Posterior vena cava (tissue), 2 donors: ENCODE measurements at regions not wholly inside any gene's neighbourhood (a gene's known extent, or its start where the extent isn't known, plus 50 kb on each side); places are given as distances from the start of the nearest gene placed in this dataset.

Experiments
- DNase-seq: peaks from one replicate; pipeline ENCODE4 v3.0.0-alpha.2; 2020; ENCODE audit warnings: low spot score
- intact Hi-C, 2 donors: fragments of 100-400 bp; cut with DNase I; formaldehyde crosslinking; loops; one replicate each; pipeline versions ENCODE4 v1.14.1 to v1.14.2; 2022 to 2023
- donor health status: DM: yes; HTN: yes; CAD: no.
- donor health status: DM: yes; HTN: yes; CAD: no.

DNA sequence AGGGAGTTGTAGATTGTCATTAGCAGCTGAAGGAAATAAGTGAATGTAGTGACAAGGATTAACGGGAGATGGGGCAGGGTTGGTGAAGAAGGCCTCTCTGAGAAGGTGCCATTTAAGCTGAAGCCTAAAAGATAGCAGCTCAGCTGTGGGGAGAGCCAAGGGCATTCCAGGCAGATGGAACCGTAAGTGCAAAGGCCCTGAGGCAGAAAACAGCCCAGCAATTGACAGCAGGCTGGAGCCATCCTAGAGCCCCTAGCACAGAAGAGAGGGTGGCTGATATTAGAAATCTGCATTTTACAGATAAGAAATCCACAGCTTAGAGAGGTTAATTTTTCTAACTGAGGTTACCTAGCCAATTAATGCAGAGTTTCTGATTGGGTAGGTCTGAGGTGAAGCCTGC, 374.5 kb upstream of the PROK2 start:
- no peak for DNase-seq
- intact Hi-C loops, result no loop called here

DNA sequence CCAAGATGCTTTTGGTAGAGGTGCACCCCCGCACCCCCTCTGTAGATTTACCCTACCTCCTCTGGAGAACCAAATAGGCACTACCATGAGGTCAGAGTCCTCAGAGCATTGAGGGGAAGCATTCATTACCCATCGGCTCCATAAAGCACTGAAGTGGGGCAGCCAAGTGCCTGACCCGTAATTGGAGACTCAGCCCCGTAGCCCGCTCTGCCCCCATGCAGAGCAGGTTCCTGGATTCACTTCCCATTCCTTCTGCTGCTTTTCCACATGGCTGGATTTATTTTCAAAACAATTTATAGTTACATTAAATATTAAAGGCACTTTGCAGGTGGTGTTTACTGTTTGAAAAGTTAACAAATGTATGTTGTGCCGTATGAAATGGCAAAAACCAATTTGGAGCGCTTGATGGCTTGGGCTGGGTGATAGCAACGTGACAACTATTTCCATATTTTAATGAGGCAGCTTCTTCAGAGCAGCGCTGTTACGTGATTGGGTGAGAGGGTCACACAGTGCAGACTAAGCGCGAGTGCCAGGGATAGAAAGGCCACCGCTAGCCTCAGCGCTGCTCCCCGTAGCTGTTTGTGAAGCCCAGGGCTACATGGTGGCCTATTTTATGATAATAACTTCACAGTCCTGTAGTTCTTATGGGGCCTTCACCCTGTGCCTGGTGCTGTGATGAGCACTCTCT, 373.8 kb upstream of the PROK2 start:
- no peak for DNase-seq
- intact Hi-C loops, result no loop called here

DNA sequence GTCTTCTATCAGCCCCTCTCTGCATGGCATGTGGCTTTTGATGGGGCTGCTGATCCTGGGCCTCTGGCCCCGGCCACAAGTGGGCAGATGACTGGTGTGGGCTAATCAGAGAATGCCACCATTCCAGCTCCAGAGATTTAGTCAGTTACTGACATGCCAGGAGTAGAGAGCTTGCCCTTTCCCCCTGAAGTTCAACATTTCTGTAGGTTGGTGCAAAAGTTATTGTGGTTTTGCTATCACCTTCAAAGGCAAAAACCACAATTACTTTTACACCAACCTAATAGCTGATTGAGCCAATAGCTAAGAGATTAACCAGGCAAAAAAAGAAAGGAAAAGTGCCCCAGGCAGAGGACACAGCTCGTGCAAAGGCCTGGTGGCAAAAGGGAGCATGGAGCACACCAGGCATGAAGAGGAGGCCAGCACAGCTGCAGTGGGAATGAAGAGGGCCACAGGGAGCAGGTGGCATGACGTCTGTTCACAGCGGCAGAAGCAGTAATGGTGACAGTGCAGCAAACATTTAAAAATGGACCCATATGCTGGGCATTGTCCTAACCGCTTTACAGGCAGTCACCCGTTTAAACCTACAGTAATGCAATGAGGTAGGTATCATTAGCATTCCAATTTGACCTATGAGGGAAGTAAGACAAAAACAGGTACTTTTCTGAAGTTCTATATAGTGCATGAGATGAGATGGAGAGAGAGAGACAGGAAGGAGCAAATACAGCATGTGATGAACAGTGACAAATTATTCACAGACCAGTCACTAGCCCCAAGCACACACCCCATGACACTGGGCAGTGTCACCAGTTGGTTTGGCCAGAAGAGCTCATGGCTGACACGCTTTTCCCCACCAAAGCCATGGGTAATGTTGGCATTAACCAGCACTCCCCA, 373.0 kb upstream of the PROK2 start:
- intact Hi-C loops, result no loop called here
- no peak for DNase-seq

DNA sequence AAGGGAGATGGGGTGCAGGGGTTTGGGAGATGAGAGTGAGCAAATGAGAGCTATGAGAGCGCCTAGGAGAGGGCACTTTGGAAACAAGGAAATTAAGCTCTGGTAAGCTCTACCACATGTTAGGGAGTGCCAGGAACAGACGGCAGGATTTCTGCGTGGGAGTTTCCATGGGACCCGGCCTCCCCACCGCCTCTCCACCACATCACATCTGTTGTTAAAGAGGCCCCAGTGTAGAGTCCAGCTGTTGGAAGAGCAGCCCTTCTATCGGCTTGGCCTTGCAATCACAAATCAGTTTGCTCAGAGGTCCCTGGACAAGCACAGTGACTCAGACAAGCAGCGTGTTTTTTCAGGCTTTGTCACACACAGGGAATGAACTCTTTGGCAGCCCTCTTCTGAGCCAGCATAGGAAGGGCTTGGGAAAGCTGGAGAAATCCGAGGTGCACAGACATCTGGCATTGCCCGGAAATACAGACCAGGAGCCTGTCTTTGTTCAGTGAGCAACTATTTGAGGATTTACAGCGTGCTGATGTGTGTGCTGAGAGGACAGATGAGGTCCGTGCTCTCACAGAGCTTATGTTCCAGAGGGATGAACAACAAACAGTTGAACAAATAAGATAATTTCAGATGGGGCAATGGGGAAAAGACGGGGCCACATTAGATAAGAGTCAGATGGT, 370.6 kb upstream of the PROK2 start:
- DNase-seq, result peak; percentile 87
- intact Hi-C loops, result no loop called here

DNA sequence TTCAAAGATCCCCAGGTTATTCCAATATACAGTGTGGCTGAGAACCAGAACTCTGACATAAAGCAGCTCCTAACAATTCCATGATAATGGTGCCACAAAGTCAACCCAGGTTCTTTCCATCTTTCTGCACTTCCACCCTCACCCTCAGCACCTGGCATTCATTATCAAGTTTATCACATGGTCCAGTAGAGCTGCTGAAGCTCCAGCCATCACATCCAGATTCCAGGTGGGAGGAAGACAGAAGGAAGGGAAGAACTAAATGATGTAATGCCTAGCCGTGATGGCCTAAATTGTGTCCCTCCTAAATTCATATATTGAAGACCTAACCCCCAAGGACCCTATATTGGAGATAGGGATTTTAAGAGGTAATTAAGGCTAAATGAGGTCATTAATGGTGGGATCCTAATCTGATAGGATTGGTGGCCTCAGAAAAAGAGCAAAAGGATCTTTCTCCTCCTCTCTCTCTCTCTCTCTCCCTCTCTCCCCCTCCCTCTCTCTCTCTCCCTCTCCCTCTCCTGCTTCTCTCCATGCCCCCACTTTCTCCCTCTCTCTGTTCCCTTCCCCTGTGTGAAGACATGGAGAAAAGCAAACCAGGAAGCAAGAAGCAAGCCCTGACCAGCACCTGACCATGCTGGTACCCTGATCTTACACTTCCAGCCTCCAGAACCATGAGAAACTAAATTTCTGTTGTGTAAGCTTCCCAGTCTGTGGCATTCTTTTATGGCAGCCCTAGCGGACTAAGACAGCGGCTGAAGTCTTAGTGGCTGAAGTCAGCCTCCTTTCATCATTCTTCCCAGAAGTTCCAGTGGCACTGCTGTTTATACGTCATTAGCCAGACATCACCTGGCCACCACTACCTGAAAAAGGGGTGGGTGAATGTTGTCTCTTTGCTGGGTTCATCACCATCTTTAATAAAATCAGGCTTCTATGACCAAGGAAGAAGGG, 369.7 kb upstream of the PROK2 start:
- no peak for DNase-seq
- intact Hi-C loops, result no loop called here

DNA sequence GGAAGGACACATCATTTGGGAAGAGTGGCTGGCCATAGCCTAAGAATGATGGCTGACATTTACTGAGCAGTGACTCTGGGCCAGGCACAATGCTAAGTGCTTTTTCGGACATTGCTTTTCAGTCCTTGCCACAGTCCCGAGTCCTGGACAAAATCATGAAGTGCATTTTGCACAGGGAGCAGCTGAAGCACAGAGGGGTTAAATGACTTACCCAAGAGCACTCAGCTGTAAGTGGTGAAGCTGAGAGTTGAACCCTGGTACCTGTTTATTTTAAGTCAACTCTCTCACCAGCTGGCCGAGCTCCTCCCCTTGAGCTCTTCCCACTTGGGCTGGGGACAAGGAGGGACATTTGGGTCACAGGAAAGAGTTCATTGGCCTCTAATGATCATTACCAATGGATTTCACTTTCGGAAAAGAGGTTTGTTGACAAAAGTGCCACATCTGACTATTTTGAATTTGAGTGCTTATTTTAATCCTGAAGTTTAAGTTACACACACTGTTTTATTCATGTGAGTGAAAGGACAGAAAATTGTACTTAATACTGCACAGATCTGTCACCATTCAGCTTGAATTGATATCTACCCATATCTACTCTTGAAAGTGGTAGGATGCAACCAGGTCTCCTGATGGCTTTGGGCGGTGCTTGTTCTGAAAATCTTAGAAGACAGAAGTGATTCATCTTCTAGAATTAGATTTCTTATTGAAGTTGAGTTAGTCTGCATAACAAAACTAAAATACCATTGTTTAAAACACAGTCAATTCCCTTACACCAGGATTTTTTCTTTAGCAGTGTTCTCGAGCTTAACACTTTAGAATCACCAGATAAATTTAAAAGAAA, 368.7 kb upstream of the PROK2 start:
- intact Hi-C loops, result no loop called here

DNA sequence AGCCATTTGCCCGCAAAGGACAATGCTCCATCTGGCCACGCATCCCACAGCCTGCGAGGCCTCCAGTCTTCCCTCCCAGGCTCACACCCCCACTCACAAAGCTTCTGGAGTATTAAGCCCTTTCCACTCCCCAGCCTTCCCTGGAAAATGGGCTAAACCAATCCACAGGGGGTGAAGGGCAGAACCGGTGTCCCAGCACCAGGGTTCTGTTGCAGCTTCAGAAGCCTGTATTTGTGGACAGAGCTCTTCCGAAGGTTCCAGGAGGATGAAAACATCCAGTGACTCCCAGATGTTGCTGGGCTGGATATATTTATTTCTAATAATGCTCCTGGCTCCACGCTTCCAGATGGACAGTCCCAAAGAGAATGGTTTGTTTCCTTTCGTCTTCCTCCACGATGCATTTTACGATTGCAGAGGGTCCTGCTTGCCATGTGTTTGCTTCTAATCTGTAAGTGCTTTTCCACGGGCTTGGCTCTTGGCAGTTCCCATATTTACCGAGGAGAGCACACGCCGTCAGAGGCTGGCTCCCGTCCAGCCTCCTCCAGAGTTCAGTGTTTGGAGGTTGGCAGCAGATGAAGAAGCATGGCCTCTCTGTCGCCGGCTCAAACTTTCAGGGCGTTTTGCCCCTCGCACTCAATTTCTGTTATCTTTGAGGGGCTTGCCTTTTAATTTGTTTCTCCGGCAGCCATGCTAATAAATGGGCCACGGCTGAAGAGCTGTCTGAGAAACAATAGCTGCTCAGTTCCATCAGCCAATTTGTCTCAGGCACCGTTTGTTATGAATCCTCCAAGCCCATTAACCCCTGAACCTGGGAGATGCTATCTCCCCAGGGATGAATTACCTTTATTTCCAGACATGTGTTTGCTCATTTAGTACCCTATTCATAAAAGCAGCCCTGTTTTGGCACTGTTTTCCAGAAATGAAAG, 367.9 kb upstream of the PROK2 start:
- DNase-seq, result peak; percentile 88

More for the DNA sequence above, 368.7 kb upstream of the PROK2 start:
- DNase-seq, result no peak

DNA sequence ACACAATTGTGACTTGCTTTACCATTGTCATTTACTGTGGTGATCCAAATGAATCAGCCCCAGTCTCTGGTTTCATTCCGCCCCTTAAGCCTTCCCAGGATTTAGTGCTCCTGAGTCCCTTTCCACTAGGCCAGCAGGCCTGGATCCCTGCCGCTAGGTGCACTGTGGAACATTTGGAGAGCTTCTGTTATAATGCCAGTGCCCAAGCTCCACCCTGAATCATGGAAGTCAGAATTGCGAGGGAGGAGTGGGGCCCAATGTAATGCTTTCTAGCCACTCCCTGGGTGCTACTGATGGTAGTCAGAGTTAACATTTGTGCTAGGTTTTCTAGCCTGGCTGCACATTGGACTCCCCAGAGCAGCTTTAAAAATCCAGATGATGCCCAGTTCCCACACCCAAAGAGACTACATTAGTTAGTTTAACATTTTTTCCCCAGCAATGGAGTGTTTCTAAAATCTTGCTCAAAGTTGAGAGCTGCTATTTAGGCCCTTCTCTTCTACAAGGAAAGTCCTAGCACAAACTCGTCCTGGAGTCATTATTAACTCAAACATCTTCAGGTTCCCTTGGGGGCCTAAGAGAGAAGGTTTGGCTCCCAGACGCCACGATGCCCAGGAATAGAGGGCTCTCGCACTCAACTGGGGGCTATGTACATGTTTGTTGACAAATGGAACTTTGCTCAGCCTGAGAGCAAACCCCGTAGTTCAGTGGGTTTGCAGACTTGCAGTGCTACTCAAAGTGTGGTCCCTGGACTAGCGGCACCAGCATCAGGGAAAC, 366.7 kb upstream of the PROK2 start:
- intact Hi-C loops, result no loop called here
- no peak for DNase-seq

More for the DNA sequence above, 367.9 kb upstream of the PROK2 start:
- intact Hi-C loops, result no loop called here

DNA sequence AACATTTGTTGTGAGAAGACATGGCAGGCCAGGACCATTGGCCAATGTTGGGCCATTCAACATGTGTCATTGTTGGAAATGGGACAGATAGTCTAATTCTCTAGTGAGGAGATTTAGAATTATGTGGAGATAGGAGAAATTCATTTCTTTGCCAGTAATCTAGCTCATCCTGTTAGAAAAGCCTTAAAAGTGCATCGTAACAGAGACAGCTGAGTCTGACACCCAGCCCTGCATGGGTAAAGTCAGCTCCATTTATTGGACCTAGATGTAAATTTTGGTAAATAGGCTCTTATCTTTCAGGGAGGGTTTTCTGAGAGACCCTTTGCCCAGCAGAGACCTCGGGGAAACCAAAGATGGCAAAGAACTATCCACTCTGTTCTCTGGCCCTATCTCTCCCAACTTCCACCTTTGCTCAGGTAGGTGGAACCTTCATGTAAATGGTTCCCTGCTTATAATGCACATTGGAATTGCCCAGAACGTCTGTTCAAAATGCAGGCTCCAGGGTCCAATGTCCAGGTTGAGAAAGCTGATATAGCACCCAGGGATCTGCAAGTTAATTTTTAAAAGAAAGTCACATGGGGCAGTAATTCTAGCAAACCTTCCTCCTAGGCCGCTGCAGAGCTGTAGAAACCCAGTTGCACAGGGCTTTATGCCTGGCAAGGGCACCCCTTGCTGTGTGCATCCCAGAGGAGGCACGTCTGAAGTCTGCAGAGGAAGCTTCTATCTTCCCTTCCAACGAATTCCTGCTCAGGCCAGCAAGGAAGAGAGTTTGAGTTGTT, 365.9 kb upstream of the PROK2 start:
- no peak for DNase-seq
- intact Hi-C loops, result no loop called here

DNA sequence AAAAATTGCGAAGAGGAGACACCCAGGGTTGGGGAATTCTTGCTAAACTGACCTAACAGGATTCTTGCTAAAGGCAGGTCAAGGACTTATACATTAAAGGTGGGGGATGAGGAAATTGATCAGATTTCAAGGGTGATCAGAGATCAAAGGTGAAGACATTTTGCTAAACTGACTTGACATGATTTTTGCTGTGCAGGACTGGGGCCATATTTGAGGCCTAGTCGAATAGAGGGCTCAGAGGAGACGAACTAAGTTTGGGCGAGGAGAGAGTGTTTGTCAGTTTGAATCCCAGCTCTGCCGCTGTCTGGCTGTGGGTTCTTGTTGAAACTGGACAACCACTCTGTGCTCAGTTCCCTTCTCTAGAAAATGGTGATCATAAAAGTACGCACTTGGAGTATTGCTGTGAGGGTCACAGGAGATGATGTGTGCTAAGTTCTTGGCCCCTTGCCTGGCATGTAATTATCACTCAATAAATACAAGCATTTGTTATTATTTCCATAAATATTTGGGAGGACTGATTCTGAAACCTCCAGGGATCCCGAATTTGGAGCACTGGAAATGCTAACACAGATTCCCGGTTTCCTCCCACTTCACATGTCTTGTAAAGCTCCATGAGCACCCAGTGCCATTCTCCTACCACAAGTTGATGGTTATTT, 364.8 kb upstream of the PROK2 start:
- intact Hi-C loops, result no loop called here

DNA sequence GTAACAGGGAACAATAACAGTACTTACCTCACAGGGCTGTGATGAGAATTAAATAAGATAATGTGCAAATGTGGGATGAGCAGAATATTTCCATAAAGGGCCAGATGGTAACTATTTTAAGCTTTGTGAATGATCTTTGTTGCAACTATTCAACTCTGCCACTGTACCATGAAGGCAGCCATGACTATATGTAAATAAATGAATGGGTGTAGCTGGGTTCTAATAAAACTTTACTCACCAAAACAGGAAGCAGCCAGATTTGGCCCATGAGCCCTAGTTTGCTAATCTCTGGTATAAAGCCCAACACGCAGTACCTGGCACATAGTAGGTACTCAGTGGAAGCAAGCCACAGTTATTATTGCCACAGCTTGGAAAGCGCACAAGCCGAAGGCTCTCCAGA, 362.7 kb upstream of the PROK2 start:
- intact Hi-C loops, result no loop called here
- DNase-seq, result no peak

More for the DNA sequence above, 364.8 kb upstream of the PROK2 start:
- DNase-seq, result no peak

DNA sequence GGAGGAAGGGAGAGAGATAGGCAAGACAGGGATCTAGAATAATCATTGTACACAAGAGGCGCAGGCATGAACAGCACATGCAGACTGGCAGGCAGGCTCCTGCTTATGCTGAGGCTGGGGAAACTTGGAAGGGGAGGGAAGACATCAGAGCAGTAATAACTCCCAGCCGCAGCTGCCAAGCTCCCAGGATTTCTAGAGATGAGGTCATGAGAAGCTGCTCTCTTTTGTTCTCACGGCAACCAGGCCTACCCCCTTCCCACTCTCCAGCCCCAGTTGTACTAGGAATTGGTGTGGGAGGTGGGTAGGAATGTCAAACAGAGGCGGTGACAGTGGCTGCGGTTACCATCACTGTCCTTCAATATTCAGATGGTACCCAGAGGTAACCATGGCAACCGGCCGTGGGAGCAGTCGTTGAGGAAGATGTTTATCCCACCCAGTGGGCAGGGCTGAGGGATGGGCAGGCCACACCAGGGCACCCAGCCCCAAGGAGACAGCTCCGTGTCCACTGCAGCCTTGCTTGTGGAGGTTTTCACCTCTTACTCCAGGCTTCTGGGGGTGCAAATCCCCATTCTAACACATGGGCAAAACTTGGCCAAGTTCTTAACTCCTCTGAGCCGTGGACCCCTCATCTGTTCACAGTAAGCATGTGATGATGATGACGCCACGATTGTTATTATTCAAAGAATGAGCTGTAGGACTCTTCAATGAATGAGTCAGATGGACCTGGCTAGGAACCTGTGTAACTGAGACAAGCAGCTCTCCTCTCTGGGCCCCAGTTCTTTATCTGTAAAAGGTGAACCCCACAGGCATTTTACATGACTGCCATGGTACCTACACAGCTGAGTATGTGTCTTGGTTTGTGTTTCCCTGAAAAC, 360.8 kb upstream of the PROK2 start:
- intact Hi-C loops, result no loop called here

DNA sequence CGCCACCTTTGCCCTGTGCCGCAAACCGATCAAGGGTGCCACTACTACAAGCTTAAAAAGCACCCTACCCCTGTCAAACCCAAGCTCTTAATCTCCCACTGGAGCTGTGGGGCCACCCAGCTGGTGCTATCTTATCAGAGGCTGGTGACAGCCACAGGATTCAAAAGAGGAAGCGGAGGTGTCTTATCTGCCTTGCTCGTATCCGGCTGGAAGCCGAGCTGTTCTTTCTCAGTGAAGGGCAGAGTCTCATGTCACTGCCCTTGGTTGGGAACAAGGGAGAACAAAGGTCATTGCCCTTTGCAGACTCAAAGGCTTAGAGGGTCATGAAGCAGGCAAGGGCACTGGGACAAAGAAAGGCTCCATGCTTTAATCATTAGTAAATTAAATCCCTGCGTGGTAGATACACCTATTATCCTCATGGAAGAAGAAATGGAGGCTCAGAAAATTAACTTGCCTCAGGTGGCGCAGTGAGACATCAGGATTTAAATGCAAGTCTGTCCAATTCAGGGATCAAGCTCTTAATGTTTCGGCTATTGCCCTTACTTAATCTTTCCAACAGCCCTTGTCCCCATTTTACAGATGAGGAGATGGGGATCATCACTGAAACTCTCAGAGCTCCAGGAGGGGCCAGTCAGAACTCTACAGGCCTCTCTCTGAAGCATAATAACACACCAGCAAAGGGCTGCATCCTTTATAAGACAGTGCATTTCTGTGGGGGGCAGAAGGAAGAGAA, 360.0 kb upstream of the PROK2 start:
- DNase-seq, result no peak
- intact Hi-C loops, result no loop called here

More for the DNA sequence above, 360.8 kb upstream of the PROK2 start:
- DNase-seq, result no peak
